ENCODE measurements at regions not wholly inside any gene's neighbourhood (a gene's known extent, or its start where the extent isn't known, plus 50 kb on each side); places are given as distances from the start of the nearest gene placed in this dataset.

DNA sequence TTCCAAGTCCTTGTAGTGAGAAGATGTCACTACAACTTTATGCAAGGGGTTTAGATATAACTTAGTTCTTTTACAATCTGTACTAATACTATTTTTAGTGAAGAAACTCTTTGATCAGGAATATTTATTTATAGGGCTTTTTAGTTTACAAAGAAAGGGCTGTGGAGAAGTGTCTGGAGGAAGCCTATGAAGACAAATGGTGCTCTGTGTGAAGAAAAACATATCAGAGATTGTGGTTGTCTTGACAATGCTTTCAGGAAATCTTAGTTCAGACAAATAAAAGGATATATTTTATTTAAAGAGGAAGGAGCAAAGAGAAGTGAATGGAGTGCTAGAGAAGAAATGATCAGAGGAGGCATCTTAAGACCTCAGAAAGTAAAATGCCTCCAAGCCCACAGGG is 824.9 kb downstream of the DCDC2C start:
- H3K36me3 ChIP-seq = no peaks in the 10 kb centered on the region
- TF ChIP-seq, protein P1, sequence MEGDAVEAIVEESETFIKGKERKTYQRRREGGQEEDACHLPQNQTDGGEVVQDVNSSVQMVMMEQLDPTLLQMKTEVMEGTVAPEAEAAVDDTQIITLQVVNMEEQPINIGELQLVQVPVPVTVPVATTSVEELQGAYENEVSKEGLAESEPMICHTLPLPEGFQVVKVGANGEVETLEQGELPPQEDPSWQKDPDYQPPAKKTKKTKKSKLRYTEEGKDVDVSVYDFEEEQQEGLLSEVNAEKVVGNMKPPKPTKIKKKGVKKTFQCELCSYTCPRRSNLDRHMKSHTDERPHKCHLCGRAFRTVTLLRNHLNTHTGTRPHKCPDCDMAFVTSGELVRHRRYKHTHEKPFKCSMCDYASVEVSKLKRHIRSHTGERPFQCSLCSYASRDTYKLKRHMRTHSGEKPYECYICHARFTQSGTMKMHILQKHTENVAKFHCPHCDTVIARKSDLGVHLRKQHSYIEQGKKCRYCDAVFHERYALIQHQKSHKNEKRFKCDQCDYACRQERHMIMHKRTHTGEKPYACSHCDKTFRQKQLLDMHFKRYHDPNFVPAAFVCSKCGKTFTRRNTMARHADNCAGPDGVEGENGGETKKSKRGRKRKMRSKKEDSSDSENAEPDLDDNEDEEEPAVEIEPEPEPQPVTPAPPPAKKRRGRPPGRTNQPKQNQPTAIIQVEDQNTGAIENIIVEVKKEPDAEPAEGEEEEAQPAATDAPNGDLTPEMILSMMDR (IDR thresholded peaks at IDR 0.05) = no peak
- H3K27ac ChIP-seq = no peak overlapping the region
- no peaks in the 10 kb centered on the region for H3K9me3 ChIP-seq
- no peaks in the 10 kb centered on the region for H3K27me3 ChIP-seq (replicated peaks; ENCODE audit: insufficient read depth)
- ATAC-seq (ENCODE audit: insufficient number of reproducible peaks, low FRiP score, low read depth) (no peak), DNase-seq (ENCODE audit: low spot score) (no peak)
- H3K4me1 ChIP-seq (ENCODE audit: control insufficient read depth in 1 of 2, low read depth in 2 of 2) = no peaks in the 10 kb centered on the region
- no peak overlapping the region for H3K4me3 ChIP-seq

DNA sequence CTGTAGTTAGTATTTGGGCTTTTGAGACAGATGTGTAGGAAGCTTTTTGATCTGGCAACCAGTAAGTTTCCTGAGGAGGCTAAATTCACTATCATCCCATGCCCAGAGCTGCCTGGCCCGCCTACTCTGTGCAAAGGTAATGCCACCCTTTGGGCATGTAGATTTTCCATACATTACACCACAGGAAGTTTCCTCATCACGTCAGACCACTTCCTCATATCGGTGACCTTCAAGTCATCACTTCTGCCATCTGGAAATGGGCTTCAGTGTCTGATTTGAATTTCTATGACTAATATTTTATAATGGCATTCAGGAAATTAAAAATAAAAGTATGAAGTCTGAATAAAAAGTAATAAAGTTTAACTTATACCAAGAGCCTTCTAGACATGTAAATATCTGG is 825.4 kb downstream of the DCDC2C start:
- Histone ChIP-seq H3K4me3 (no peak overlapping the region), H3K27ac (no peak overlapping the region), H3K36me3 (no peaks in the 10 kb centered on the region), H3K9me3 (no peaks in the 10 kb centered on the region), H3K27me3 (replicated peaks; ENCODE audit: insufficient read depth) (no peaks in the 10 kb centered on the region), H3K4me1 (ENCODE audit: control insufficient read depth in 1 of 2, low read depth in 2 of 2) (no peaks in the 10 kb centered on the region)
- DNase-seq (ENCODE audit: low spot score) = no peak
- TF ChIP-seq, protein P1 (IDR thresholded peaks at IDR 0.05) = no peak
- ATAC-seq (ENCODE audit: insufficient number of reproducible peaks, low FRiP score, low read depth) = no peak

DNA sequence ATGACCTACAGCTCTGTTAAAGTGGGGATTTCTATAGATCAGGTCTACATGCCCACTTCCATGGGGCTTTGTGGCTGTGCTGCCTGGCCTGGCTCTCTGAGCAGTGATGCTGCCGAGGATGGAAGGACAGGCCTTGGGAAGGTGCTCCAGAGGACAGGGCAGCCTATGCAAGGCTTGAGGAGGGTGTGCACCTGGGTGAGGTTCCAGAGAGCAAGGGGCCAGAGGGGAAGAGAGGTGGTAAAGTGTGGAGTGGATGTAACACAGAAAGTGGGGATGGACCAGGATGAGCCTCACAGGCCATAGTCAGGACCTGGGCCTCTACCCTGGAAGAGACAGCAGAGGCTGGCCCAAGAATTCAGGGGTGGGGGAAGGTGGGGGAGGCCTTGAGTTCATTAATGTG is 826.4 kb downstream of the DCDC2C start:
- Histone ChIP-seq H3K4me1 (ENCODE audit: control insufficient read depth in 1 of 2, low read depth in 2 of 2) (no peaks in the 10 kb centered on the region), H3K27me3 (replicated peaks; ENCODE audit: insufficient read depth) (no peaks in the 10 kb centered on the region), H3K9me3 (no peaks in the 10 kb centered on the region), H3K27ac (no peak overlapping the region), H3K36me3 (no peaks in the 10 kb centered on the region), H3K4me3 (no peak overlapping the region)
- ATAC-seq (ENCODE audit: insufficient number of reproducible peaks, low FRiP score, low read depth) (no peak), DNase-seq (ENCODE audit: low spot score) (no peak)
- TF ChIP-seq, protein P1 (IDR thresholded peaks at IDR 0.05) = no peak

DNA sequence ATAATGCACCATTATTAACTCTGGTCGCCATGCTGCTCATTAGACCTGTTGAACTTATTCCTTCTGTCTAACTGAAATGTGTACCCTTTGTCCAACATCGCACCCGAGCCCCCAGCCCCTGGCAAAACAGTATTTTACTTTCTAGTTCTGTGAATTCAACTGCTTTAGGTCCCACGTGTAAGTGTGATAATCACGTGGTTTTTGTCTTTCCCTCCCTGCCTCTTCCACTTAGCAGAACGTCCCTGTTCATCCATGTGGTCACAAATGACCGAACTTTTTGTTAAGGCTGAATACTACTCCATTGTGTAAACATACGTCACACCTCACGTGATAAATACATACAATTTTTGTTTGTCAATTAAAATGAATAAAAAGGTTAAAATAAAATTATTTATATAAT is 826.9 kb downstream of the DCDC2C start:
- no peaks in the 10 kb centered on the region for H3K36me3 ChIP-seq
- no peak overlapping the region for H3K27ac ChIP-seq
- no peak for ATAC-seq (ENCODE audit: insufficient number of reproducible peaks, low FRiP score, low read depth)
- H3K4me1 ChIP-seq (ENCODE audit: control insufficient read depth in 1 of 2, low read depth in 2 of 2) = no peaks in the 10 kb centered on the region
- no peak for DNase-seq (ENCODE audit: low spot score)
- H3K4me3 ChIP-seq = no peak overlapping the region
- no peaks in the 10 kb centered on the region for H3K27me3 ChIP-seq (replicated peaks; ENCODE audit: insufficient read depth)
- H3K9me3 ChIP-seq = no peaks in the 10 kb centered on the region
- TF ChIP-seq, protein P1 (IDR thresholded peaks at IDR 0.05) = no peak

DNA sequence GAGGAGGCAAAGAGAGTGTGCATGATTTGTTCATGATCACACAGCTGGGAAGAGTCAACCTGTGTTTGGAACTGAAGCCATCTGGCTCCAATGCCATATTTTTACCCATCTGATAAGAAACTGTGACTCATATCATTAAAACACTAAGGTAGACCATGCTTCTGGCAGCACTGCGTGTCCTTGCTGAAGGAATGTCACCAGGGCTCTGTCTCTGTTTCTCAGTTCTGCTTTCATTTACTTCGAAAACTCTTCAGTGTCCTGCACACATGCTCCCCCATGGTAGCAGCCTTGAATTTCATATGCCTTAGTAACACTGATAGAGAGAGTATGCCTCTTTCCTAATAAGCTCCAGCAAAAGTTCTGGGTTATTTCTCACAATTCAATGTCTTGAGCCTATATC is 830.4 kb downstream of the DCDC2C start:
- no peaks in the 10 kb centered on the region for H3K36me3 ChIP-seq
- ATAC-seq (ENCODE audit: insufficient number of reproducible peaks, low FRiP score, low read depth) = no peak
- no peak overlapping the region for H3K27ac ChIP-seq
- no peaks in the 10 kb centered on the region for H3K9me3 ChIP-seq
- H3K4me1 ChIP-seq (ENCODE audit: control insufficient read depth in 1 of 2, low read depth in 2 of 2) = no peaks in the 10 kb centered on the region
- no peaks in the 10 kb centered on the region for H3K27me3 ChIP-seq (replicated peaks; ENCODE audit: insufficient read depth)
- H3K4me3 ChIP-seq = no peak overlapping the region
- TF ChIP-seq, protein P1 (IDR thresholded peaks at IDR 0.05) = no peak
- no peak for DNase-seq (ENCODE audit: low spot score)

All from thoracic aorta (tissue), 2 donors.